ENCODE measurements at regions not wholly inside any gene's neighbourhood (a gene's known extent, or its start where the extent isn't known, plus 50 kb on each side); places are given as distances from the start of the nearest gene placed in this dataset.

GRCh38 chr12:54126029-54126695 is 62.6 kb downstream of the SMUG1 start:
- Histone ChIP-seq H3K4me1 (peaks cover 2% of the 10 kb centered on the region), H2AFZ (peak overlapping the region; percentile 42), H3K4me2 (ENCODE audit: low read length) (no peak overlapping the region), H3K4me3 (ENCODE audit: low read depth, low read length) (no peak overlapping the region), H3K27ac (no peak overlapping the region), H3K36me3 (ENCODE audit: control insufficient read depth, insufficient read depth, low read length) (no peaks in the 10 kb centered on the region), H3K9ac (no peak overlapping the region), H3K79me2 (no peaks in the 10 kb centered on the region), H3K27me3 (ENCODE audit: control insufficient read depth, insufficient read depth, low read length) (no peaks in the 10 kb centered on the region), H3K9me3 (ENCODE audit: control insufficient read depth, low read length) (no peaks in the 10 kb centered on the region)
- TF ChIP-seq CTCF (IDR thresholded peaks at IDR 0.05), result no peak

DNA sequence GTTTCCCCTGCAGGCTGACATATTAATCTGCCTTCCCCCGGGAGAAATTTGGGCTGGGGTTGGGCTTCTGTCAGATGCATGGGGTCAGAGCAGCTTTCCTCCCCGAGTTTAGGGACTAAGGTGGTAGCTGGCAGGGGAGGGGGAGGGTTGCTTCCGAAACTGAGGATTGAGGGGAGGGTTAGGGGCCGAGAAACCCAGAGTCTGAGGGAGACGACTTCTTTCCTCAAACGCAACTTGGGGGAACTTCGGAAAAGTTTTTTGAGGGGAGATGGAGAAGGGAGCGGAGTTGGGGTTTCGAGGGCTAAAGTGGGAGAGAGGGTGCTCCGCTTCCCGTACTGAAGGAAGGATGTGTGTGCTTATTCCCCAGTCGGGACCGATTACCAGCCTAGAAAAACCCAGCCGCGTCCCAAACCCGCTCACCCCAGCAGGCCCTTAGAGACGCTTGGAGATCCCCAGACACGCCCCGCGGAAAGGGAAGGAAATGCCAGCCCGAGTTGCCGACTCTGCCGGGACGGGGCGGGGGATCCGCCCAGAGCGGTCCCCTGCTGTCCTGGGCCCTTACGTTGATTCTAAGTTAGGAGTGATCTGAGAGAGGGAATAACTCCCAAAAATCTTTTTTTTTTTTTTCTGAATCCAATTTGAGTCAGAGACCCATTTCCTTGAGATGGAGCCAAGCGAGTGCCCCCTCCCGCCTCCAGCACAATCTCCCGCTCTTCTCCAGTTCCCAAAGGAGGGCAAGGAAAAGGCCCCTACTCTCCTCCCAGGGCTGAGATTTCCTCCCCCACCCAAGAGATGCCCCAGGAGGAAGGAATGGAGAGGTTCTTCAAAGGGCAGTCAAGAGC is 61.9 kb downstream of the SMUG1 start:
- Histone ChIP-seq H3K4me1 (peaks cover 2% of the 10 kb centered on the region), H3K4me2 (ENCODE audit: low read length) (peak overlapping the region; percentile 17), H3K36me3 (ENCODE audit: control insufficient read depth, insufficient read depth, low read length) (no peaks in the 10 kb centered on the region), H3K9ac (no peak overlapping the region), H3K4me3 (ENCODE audit: low read depth, low read length) (no peak overlapping the region), H3K27me3 (ENCODE audit: control insufficient read depth, insufficient read depth, low read length) (no peaks in the 10 kb centered on the region), H3K9me3 (ENCODE audit: control insufficient read depth, low read length) (no peaks in the 10 kb centered on the region), H2AFZ (peak overlapping the region; percentile 42), H3K79me2 (no peaks in the 10 kb centered on the region), H3K27ac (no peak overlapping the region)
- no peak for TF ChIP-seq CTCF (IDR thresholded peaks at IDR 0.05)

GRCh38 chr12:54127538-54128259 is 61.1 kb downstream of the SMUG1 start:
- Histone ChIP-seq H3K36me3 (ENCODE audit: control insufficient read depth, insufficient read depth, low read length) (no peaks in the 10 kb centered on the region), H2AFZ (no peak overlapping the region), H3K27ac (no peak overlapping the region), H3K79me2 (no peaks in the 10 kb centered on the region), H3K27me3 (ENCODE audit: control insufficient read depth, insufficient read depth, low read length) (no peaks in the 10 kb centered on the region), H3K4me3 (ENCODE audit: low read depth, low read length) (no peak overlapping the region), H3K9me3 (ENCODE audit: control insufficient read depth, low read length) (no peaks in the 10 kb centered on the region), H3K4me2 (ENCODE audit: low read length) (no peak overlapping the region), H3K9ac (no peak overlapping the region), H3K4me1 (peaks cover 2% of the 10 kb centered on the region)
- TF ChIP-seq CTCF (IDR thresholded peaks at IDR 0.05), result no peak

DNA sequence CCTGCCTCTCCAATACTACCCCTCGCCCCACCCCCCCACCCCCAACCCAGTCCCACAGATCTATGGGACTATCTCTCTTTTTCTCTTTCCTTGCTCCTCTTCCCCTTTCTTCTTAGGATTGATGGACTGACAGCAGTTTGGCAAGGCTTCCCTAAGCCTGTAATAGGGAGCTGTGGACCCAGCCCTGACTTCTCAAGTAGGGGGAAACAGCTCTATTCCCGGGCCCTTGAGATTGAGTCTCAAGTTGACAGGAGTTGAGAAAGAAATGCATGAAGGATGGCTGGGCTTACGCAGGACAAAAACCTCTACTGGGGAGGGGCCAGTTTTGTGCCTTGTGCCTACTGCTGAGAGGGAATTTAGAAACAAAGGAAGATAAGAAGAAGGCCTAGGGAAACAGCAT is 60.4 kb downstream of the SMUG1 start:
- H3K4me3 ChIP-seq (ENCODE audit: low read depth, low read length), result no peak overlapping the region
- no peak overlapping the region for H2AFZ ChIP-seq
- H3K79me2 ChIP-seq, result no peaks in the 10 kb centered on the region
- TF ChIP-seq CTCF (IDR thresholded peaks at IDR 0.05), result no peak
- H3K27ac ChIP-seq, result no peak overlapping the region
- no peaks in the 10 kb centered on the region for H3K9me3 ChIP-seq (ENCODE audit: control insufficient read depth, low read length)
- peaks cover 2% of the 10 kb centered on the region for H3K4me1 ChIP-seq
- H3K9ac ChIP-seq, result no peak overlapping the region
- no peaks in the 10 kb centered on the region for H3K27me3 ChIP-seq (ENCODE audit: control insufficient read depth, insufficient read depth, low read length)
- no peaks in the 10 kb centered on the region for H3K36me3 ChIP-seq (ENCODE audit: control insufficient read depth, insufficient read depth, low read length)
- H3K4me2 ChIP-seq (ENCODE audit: low read length), result no peak overlapping the region
